Upper lobe of left lung (tissue), 6 donors: ENCODE measurements at regions not wholly inside any gene's neighbourhood (a gene's known extent, or its start where the extent isn't known, plus 50 kb on each side); places are given as distances from the start of the nearest gene placed in this dataset.

Source experiments
- ATAC-seq, 2 donors: fragments of 200-7000 bp; cut with Tn5 transposase; one replicate each; pipeline ENCODE4 v1.9.1; 2022; ENCODE audit warnings: mild to moderate bottlenecking in 2 of 2, moderate library complexity in 2 of 2; ENCODE audit not compliant: low FRiP score in 2 of 2
- DNase-seq, 2 donors: peaks; one replicate each; pipeline ENCODE4 v3.0.0-alpha.2; 2019 to 2020
- H3K27ac ChIP-seq, 4 donors: fragments of 200-600 bp; sonication (generic); one replicate each; pipeline ENCODE4 v1.5.1; 2016 to 2019
- H3K27me3 ChIP-seq, 4 donors: fragments of 200-600 bp; sonication (generic); one replicate each; pipeline ENCODE4 v1.5.1; 2017 to 2019
- H3K36me3 ChIP-seq, 4 donors: fragments of 200-600 bp; sonication (generic); one replicate each; pipeline ENCODE4 v1.5.1; 2016 to 2019
- H3K4me1 ChIP-seq, 4 donors: fragments of 200-600 bp; sonication (generic); one replicate each; pipeline ENCODE4 v1.5.1; 2018 to 2019
- H3K4me3 ChIP-seq, 4 donors: fragments of 200-600 bp; sonication (generic); one replicate each; pipeline ENCODE4 v1.5.1; 2017 to 2019; ENCODE audit warnings: mild to moderate bottlenecking in 2 of 4, moderate library complexity in 1 of 4
- H3K9me3 ChIP-seq, 4 donors: fragments of 200-600 bp; sonication (generic); one replicate each; pipeline ENCODE4 v1.5.1; 2018 to 2019
- CTCF ChIP-seq, 6 experiments: fragments of 450-650 bp in 4 of 6; fragments of 200-600 bp in 2 of 6; sonication (generic) in 2 of 6; IDR thresholded peaks; one replicate each; pipeline ENCODE4 v1.5.1; 2016 to 2019; ENCODE audit warnings: antibody characterized with exemption in 6 of 6
- EP300 ChIP-seq, 4 donors: sonication (generic); formaldehyde crosslinking; IDR thresholded peaks; one replicate each; pipeline ENCODE4 v1.5.1; 2017; ENCODE audit warnings: antibody characterized with exemption in 4 of 4, control low read depth in 2 of 4
- POLR2A ChIP-seq, 4 donors: fragments of 450-650 bp; IDR thresholded peaks; one replicate each; pipeline ENCODE4 v1.5.1; 2016 to 2017; ENCODE audit warnings: antibody characterized with exemption in 4 of 4, mild to moderate bottlenecking in 2 of 4
- POLR2AphosphoS5 ChIP-seq, 2 donors: sonication (generic); formaldehyde crosslinking; IDR thresholded peaks; one replicate each; pipeline ENCODE4 v1.5.1; 2017; ENCODE audit warnings: antibody characterized with exemption in 2 of 2
- WGBS, 2 donors: methylation state at CpG; one replicate each; pipeline ENCODE4 v1.1.5; 2017 to 2018; 5-methylcytosine and 5-hydroxymethylcytosine counted together
- donor health status: DM: no; HTN: no; CAD: no; lungs with moderate emphysema.
- donor health status: DM: no; HTN: yes; CAD: no; lungs with severe emphysema.

DNA sequence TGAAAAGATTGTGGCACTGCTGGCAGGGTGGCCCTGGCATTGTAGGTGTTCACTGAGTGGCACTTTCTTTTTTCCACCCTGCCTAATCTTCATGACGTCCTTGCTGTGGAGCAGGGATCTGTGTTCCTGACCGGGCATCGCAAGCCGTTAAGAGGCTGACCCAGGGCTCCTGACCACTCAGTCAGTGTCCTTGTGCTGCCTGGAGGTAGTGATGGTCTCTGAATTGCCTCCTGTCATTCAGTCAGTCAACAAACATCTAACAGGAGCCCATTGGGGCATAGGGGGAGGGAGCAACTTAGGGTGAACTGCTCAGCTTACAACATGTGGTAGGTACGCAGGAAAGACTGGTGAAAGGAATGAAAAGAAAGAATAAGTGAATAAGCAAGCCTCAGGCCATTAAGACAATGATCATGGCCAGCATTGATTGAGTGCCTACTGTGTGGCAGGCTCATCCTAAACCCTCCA lies 152.0 kb downstream of the CEBPB start:
- Histone ChIP-seq H3K36me3 (no peaks in the 10 kb centered on the region), H3K9me3 (no peaks in the 10 kb centered on the region), H3K4me3 (no peak overlapping the region), H3K27ac (no peak overlapping the region), H3K27me3 (no peaks in the 10 kb centered on the region), H3K4me1 (peaks cover 56 to 67% (median 60%) of the 10 kb centered on the region in 4 donors)
- TF ChIP-seq POLR2A (IDR thresholded peaks at IDR 0.05) = no peak
- no peak for TF ChIP-seq POLR2AphosphoS5 (IDR thresholded peaks at IDR 0.05)
- TF ChIP-seq CTCF (IDR thresholded peaks at IDR 0.05) = no peak
- TF ChIP-seq EP300 (IDR thresholded peaks at IDR 0.05) = no peak
- no peak for DNase-seq
- 87 to 100% methylated on average over 3 to 5 of the region's 5 CpGs for WGBS, 2 donors
- no peak for ATAC-seq

DNA sequence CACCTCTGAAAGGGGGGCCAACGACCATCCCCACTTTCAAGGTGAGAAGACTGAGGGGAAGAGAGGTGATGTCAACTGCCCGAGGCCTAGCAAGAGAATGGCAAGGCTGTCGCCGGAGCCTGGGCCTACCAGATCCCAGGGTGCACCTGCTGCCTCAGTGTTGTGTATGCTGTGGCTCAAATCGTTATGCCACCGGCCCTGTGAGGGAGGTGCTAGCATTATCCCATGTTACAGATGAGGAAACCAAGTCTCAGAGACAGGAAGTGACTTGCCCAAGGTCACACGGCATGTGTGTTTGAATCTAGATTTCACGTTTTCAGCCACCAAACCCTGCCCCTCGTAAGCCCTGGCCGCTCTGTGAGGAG lies 152.5 kb downstream of the CEBPB start:
- no peak for ATAC-seq
- TF ChIP-seq EP300 (IDR thresholded peaks at IDR 0.05) = no peak
- no peak for TF ChIP-seq POLR2A (IDR thresholded peaks at IDR 0.05)
- TF ChIP-seq POLR2AphosphoS5 (IDR thresholded peaks at IDR 0.05) = no peak
- TF ChIP-seq CTCF (IDR thresholded peaks at IDR 0.05) = no peak
- Histone ChIP-seq H3K4me3 (no peak overlapping the region), H3K36me3 (no peaks in the 10 kb centered on the region), H3K27me3 (no peaks in the 10 kb centered on the region), H3K27ac (peak overlapping the region in 1 of 4 donors; percentile 29), H3K9me3 (no peaks in the 10 kb centered on the region), H3K4me1 (peaks cover 53 to 66% (median 58%) of the 10 kb centered on the region in 4 donors)
- no peak for DNase-seq
- WGBS, 2 donors = 87 to 91% methylated on average over 10 of the region's 10 CpGs

GRCh38 chr20:50343490-50344179 lies 153.0 kb downstream of the CEBPB start:
- H3K36me3 ChIP-seq = no peaks in the 10 kb centered on the region
- H3K9me3 ChIP-seq = no peaks in the 10 kb centered on the region
- ATAC-seq (no peak), DNase-seq (peak in 1 of 2 donors; percentile 80)
- H3K4me1 ChIP-seq = peaks cover 48 to 61% (median 55%) of the 10 kb centered on the region in 4 donors
- no peak overlapping the region for H3K4me3 ChIP-seq
- no peaks in the 10 kb centered on the region for H3K27me3 ChIP-seq
- peak overlapping the region in 2 of 4 donors; percentile 29 to 83 for H3K27ac ChIP-seq
- TF ChIP-seq POLR2AphosphoS5 (IDR thresholded peaks at IDR 0.05) = no peak
- TF ChIP-seq EP300 (IDR thresholded peaks at IDR 0.05) = no peak
- no peak for TF ChIP-seq CTCF (IDR thresholded peaks at IDR 0.05)
- TF ChIP-seq POLR2A (IDR thresholded peaks at IDR 0.05) = no peak
- WGBS, 2 donors = 66 to 77% methylated on average over 12 to 25 of the region's 25 CpGs

DNA sequence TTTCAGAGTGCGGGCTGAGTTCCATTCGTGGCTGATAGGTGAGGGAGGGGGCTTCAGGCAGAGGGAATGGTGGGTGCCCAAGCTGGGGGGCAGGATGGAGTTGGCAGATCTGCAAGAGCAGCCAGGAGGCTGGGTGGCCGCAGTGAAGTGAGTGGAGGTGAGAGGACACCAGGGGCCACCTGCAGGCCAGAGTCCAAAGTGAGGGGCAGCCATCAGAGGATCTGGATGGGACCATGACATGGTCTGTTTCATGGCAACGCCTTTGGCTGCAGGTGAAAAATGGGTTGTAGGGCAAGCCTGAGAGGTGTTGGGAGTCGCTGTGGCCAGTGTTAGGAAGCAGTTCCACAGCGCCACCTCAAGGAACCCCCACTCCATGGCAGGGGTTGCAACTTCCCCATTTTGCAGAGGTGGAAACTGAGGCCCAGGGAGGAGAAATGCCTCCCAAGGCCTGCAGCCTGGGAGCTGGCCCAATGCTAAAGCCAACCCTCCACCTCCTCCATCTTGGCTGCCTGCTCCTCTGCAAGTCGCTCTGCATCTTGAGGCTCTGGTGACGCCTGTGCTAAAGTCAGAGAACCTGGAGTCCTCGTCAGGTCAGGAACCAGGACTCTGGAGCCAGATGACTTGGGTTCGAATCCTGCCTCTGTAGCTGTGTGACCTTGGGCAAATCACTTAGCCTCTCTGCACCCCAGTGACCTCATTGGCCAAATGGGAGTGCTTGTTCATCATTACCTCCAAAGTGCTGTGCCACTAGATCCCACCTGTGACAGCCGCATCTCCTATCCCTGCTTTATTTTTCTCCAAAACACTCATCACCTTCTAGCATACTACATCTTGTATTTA lies 153.8 kb downstream of the CEBPB start:
- no peaks in the 10 kb centered on the region for H3K9me3 ChIP-seq
- H3K4me3 ChIP-seq = no peak overlapping the region
- no peak for ATAC-seq
- peak in 1 of 2 donors; percentile 40 for DNase-seq
- H3K27ac ChIP-seq = peak overlapping the region in 3 of 4 donors; percentile 83 to 93 (median 86)
- H3K4me1 ChIP-seq = peaks cover 40 to 57% (median 50%) of the 10 kb centered on the region in 4 donors
- 92% methylated on average over 8 to 10 of the region's 11 CpGs for WGBS, 2 donors
- no peaks in the 10 kb centered on the region for H3K36me3 ChIP-seq
- peak in 4 of 6 experiments; percentile 19 to 37 (median 28) for TF ChIP-seq CTCF (IDR thresholded peaks at IDR 0.05)
- no peak for TF ChIP-seq POLR2A (IDR thresholded peaks at IDR 0.05)
- H3K27me3 ChIP-seq = no peaks in the 10 kb centered on the region
